ENCODE measurements at regions not wholly inside any gene's neighbourhood (a gene's known extent, or its start where the extent isn't known, plus 50 kb on each side); places are given as distances from the start of the nearest gene placed in this dataset.

GRCh38 chr13:91025442-91025841 lies 322.0 kb upstream of the MIR17HG start:
- H3K4me3 ChIP-seq: no peak overlapping the region
- H3K27me3 ChIP-seq: no peaks in the 10 kb centered on the region
- H3K4me1 ChIP-seq (ENCODE audit: insufficient read depth): no peaks in the 10 kb centered on the region
- no peaks in the 10 kb centered on the region for H3K36me3 ChIP-seq
- DNase-seq: no peak
- TF ChIP-seq POLR2A (IDR thresholded peaks at IDR 0.05): no peak
- no peak for TF ChIP-seq EP300 (IDR thresholded peaks at IDR 0.05)
- no peak for TF ChIP-seq CTCF (IDR thresholded peaks at IDR 0.05)
- no peak overlapping the region for H3K27ac ChIP-seq
- intact Hi-C loops (cut with DNase I): no loop called here
- no peaks in the 10 kb centered on the region for H3K9me3 ChIP-seq

GRCh38 chr13:91031508-91031907 lies 316.0 kb upstream of the MIR17HG start:
- H3K27ac ChIP-seq: no peak overlapping the region
- H3K9me3 ChIP-seq: no peaks in the 10 kb centered on the region
- TF ChIP-seq CTCF (IDR thresholded peaks at IDR 0.05): no peak
- TF ChIP-seq EP300 (IDR thresholded peaks at IDR 0.05): no peak
- TF ChIP-seq POLR2A (IDR thresholded peaks at IDR 0.05): no peak
- no peaks in the 10 kb centered on the region for H3K4me1 ChIP-seq (ENCODE audit: insufficient read depth)
- 83 to 89% (median 84%) methylated on average over 3 of the region's 3 CpGs for WGBS, 3 donors
- no peaks in the 10 kb centered on the region for H3K27me3 ChIP-seq
- intact Hi-C loops (cut with DNase I): loop anchor here in 1 of 4 donors (5.0 kb wide), 1 partner anchor 1451 kb away; no protein-coding TSS in a partner anchor
- no peak overlapping the region for H3K4me3 ChIP-seq
- DNase-seq: no peak
- H3K36me3 ChIP-seq: no peaks in the 10 kb centered on the region

GRCh38 chr13:91032104-91032503 lies 315.4 kb upstream of the MIR17HG start:
- Histone ChIP-seq H3K9me3 (no peaks in the 10 kb centered on the region), H3K4me1 (ENCODE audit: insufficient read depth) (no peaks in the 10 kb centered on the region), H3K27me3 (no peaks in the 10 kb centered on the region), H3K36me3 (no peaks in the 10 kb centered on the region), H3K27ac (no peak overlapping the region), H3K4me3 (no peak overlapping the region)
- 0 to 58% (median 0%) methylated on average over 1 of the region's 1 CpG for WGBS, 3 donors
- no peak for DNase-seq
- intact Hi-C loops (cut with DNase I): loop anchor here in 1 of 4 donors (5.0 kb wide), 1 partner anchor 1450 kb away; no protein-coding TSS in a partner anchor
- TF ChIP-seq EP300 (IDR thresholded peaks at IDR 0.05) (no peak), CTCF (IDR thresholded peaks at IDR 0.05) (no peak), POLR2A (IDR thresholded peaks at IDR 0.05) (no peak)

- no peak overlapping the region for H3K4me3 ChIP-seq
- H3K27me3 ChIP-seq: no peaks in the 10 kb centered on the region
- no peak for DNase-seq
- H3K27ac ChIP-seq: no peak overlapping the region
- TF ChIP-seq POLR2A (IDR thresholded peaks at IDR 0.05): no peak
- 37 to 51% (median 39%) methylated on average over 3 of the region's 3 CpGs for WGBS, 3 donors
- intact Hi-C loops (cut with DNase I): no loop called here
- H3K9me3 ChIP-seq: no peaks in the 10 kb centered on the region
- no peaks in the 10 kb centered on the region for H3K36me3 ChIP-seq
- no peaks in the 10 kb centered on the region for H3K4me1 ChIP-seq (ENCODE audit: insufficient read depth)
Observed at GRCh38 chr13:91036886-91037285, 310.6 kb upstream of the MIR17HG start.

- Histone ChIP-seq H3K36me3 (no peaks in the 10 kb centered on the region), H3K9me3 (no peaks in the 10 kb centered on the region), H3K27ac (no peak overlapping the region), H3K4me1 (ENCODE audit: insufficient read depth) (no peaks in the 10 kb centered on the region), H3K4me3 (no peak overlapping the region), H3K27me3 (no peaks in the 10 kb centered on the region)
- intact Hi-C loops (cut with DNase I): no loop called here
- no peak for DNase-seq
- WGBS, 3 donors: 72 to 88% (median 83%) methylated on average over 1 of the region's 1 CpG
- TF ChIP-seq POLR2A (IDR thresholded peaks at IDR 0.05): no peak
- no peak for TF ChIP-seq CTCF (IDR thresholded peaks at IDR 0.05)
Observed at GRCh38 chr13:91042870-91043269, 304.6 kb upstream of the MIR17HG start.

Measured in ovary (tissue), 7 donors.